GM18508 (cell line): ENCODE measurements at regions not wholly inside any gene's neighbourhood (a gene's known extent, or its start where the extent isn't known, plus 50 kb on each side); places are given as distances from the start of the nearest gene placed in this dataset.
"Not testable (repeated sequence)": the region's sequence is repeated elsewhere in the genome, so short reads cannot be mapped to it uniquely, and the experiment has no call there.

Experiments
- ATAC-seq: cut with Tn5 transposase; IDR thresholded peaks from one replicate; pipeline ENCODE4 v1.9.1; 2021; ENCODE audit warnings: moderate number of reproducible peaks; ENCODE audit not compliant: insufficient read depth, unreplicated experiment

DNA sequence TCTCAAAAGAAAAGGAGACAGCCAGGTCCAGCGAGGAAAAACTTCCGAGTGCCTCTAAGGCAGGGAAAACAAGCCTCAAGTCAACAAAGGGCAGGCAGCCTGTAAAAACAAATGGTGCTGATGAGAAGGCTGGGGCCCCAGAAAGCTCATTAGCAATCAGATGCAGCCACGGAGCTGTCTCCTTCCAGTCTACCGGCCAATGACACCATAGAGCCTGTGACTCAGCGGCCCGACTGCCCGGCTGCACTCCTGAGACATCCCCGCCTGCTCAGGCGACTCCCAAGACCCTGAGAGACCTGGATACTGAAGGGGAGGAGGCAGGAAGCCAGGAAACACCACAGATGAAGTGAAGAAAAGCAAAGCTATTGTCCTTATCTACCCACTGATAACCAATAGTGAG lies 120.1 kb upstream of the HDDC2 start:
- ATAC-seq = no peak

DNA sequence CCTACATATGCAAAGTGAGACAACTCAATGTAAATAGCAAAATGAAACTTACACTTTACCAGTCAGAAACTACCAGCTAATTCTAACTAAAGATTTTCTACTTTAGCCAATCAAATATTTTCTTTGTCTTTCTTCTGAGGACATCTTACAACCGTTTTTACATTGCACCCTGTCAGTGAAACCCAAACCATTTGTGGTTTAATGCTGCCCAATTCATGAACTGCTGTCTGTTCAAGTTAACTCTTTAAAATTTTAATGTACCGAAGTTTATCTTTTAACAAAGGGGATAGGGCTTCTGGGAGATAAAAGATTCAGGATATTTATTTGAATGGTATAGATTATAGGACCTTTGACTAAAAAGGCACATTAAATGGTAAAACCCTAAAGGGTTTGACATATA lies 121.3 kb upstream of the HDDC2 start:
- ATAC-seq = no peak

DNA sequence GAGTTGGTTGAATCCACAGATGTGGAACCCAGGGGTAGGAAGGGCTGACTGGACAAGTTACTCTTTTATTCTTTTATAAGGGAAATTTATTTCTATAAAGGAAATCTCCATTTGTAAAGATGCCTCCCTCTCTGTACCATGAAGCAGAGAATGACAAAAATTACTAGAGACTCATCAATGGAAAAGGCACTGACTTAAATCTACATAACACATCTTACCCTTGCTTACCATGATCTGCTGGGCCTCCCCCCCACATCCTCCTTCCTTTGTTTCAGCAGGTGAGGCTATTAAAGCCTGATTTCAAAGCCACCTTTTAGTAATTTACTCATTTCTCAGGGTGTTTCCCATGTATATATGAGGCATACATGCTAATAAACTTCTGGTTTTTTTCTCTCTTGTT lies 130.2 kb upstream of the HDDC2 start:
- no peak for ATAC-seq

DNA sequence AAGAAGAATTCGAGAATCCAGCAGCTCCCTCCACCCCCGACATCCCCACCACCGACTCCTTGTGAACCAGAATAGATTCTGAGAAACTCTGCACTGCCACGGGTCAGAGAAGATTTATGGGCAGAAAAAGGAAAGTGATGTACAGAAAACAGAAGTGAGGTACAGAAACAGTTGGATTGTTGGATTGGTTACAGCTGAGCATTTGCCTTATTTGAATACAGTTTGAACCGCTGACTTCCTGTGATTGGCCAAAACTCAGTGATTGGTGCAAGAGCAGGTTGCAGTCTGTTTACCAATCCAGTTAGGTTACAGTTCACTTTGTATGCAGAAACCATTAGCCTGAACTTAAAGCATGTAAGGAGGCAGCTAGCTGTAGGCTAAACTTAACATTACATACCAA lies 131.2 kb upstream of the HDDC2 start:
- ATAC-seq = no peak

DNA sequence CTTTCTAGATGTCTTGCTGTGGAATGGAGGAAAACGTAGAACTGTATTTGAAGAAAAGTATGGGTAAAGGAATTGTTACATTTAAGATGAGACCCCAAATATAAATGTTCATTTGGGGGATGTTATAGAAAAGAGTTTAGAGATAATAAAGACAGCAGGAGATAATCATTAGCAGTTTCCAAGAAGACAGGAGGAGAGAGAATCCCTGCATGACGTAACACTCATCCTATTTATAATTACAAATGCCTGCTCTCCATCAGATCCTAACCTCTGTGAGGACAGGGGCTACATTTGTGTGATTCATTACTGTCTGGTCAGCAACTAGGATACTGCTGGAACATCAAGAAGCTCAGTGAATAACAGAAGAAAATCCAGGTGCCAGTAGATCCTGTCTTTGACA lies 133.0 kb upstream of the HDDC2 start:
- no peak for ATAC-seq

DNA sequence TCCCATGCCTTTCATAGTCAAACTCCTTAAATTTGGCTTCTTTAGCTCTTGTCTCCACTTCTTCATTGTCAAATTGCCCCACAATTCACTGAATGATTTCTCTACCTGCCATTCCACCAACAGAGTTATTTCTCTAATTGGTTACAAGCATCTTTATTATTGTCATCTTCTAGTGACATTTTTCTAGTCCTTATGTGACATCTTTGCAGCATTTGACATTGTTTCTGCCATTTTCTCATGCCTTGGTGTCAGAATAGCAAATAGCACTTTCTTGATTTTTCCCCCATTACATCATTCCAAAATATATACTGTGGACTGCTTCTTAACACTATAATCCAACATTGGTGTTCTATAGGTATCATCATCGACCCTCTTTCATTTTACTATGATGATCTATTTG lies 137.7 kb upstream of the HDDC2 start:
- no peak for ATAC-seq

DNA sequence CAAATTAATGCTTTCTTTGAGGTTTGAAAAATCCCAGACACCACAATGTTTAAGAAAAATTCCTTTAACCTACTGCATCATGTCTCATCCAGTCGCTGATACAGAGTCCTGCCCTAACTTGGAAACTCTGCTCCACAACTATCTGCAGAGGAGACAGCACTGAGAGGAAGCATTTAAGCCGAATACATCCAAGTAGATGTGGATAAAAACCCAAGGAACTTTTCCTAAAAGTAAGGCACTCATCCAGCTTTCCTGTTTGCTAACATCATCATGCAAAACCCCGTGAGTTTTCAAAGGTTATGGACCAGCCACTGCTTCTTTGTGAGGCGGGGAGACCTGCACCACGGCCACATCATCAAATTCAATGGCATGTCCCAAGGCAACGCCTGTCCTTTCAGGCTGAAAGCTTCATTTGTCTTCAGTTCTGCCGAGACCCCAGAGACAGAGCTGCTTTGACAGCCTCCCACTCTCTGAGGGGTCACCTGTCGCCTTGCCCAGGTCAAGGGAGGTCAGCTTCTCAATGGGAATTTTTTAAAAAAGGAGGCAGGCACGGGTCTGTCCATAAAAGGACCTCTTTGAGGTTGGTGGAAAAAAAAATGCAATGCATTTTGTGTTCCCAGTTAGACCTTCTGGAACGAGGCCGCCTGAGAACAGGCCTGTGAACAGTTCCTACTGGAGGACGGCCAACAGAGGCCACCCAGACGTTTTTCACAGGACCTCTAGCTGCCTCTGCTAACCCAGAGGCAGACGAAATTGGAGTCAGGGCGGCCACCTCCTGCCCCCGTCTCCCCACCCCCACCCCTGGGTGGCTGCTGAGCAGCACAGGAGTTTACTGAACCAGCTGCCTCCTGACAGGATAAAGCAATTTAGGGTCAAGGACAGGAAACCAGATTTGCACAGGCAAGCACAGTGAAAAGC lies 142.5 kb upstream of the HDDC2 start:
- no peak for ATAC-seq

DNA sequence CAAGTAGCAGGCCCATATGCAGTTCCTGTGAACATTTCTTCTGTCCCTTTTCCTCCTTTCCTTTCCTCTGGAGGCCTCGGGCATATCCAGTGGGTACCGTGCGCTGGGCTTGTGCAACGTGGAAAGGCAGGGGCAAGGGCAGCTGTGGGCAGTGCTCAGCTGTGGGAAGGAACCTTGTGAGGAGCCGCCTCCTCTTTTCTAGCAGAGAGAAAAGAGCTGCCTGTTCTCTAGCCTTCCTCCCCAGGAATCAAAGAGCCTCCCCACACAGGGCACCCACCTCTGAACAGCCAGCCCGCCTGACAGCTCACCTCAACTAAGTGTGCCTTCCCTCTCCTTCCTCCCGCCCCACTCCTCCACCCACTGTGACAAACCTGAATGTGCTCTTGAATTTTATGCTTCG lies 143.3 kb upstream of the HDDC2 start:
- ATAC-seq = no peak

DNA sequence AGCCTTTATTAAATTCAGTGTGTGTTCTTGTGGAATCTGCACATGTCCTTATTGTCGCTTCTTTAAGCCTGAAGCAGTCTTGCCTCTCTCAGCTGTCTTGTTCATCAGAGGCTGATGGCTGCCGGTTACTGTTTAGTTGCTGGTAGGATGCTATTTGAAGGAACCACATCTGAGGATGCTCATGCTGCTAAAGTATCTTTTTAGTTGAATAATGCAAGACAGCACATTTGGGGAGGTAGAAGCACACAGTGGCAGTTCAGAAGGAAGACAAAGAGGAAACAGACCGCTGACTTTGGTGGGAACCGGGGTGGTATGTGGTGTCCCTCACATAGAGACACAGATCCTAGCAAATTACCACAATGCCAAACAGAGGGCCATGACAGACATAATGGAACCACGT lies 144.2 kb upstream of the HDDC2 start:
- ATAC-seq = no peak

DNA sequence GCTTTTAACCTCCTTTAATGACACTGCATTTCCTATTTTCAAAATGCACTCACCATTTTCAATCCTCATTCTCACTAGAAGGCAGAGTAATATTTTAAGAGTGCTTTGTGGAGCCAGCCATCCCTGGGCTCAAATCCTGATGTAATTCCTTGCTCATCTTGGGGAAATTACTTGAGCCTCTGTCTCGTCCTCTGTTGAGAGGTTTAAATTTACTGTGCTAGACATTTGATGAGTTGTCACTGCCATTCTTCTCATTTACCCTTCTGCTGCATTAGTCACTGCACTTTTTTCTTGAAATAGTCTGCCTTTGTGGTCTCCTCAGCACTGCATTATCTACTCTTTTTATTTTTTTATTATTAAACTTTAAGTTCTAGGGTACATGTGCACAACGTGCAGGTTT lies 150.0 kb upstream of the HDDC2 start:
- ATAC-seq = no peak

DNA sequence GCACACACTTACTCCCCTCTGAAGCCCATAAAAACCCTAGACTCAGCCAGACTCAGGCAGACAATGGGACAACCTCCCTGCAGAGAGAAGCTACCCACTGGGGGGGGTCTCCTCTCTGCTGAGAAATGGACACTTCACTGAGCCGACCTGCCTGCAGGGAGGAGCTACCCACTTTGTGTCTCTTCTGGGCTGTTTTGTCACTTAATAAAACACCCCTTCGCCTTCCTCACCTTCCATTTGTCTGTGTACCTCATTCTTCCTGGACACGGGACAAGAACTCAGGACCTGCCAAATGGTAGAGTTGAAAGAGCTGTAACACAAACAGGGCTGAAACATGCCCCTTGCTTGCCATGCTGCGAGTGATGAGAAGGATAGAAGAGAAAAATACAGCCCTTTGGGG lies 151.7 kb upstream of the HDDC2 start:
- ATAC-seq = no peak

DNA sequence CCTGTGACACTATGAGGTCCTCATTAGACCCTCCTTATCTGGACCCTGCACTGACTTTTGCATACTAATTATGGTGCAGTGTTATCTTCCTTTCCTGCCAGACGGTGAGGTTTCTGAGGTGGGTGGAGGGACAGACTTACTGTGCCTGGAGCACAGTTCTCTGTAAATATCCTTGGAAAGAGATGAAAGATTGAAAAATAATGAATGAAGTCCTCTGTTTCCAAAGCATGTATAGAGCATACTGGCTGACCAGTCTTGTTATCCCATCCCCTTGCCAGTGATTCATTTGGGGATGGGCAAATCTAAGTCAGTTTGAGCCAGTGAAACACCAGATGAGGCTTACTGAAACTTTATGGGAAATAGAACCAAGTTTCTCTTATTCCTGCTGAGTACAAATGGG lies 152.6 kb upstream of the HDDC2 start:
- no peak for ATAC-seq

DNA sequence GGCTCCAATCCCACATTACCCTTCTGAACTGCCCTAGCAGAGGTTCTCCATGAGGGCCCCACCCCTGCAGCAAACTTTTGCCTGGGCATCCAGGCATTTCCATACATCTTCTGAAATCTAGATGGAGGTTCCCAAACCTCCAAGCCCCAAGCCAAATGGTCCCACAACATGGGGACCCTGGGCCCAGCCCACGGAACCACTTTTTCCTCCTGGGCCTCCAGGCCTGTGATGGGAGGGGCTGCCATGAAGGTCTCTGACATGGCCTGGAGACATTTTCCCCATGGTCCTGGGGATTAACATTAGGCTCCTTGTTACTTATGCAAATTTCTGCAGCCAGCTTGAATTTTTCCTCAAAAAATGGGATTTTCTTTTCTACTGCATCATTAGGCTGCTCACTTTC lies 156.7 kb upstream of the HDDC2 start:
- not testable (repeated sequence) for ATAC-seq

DNA sequence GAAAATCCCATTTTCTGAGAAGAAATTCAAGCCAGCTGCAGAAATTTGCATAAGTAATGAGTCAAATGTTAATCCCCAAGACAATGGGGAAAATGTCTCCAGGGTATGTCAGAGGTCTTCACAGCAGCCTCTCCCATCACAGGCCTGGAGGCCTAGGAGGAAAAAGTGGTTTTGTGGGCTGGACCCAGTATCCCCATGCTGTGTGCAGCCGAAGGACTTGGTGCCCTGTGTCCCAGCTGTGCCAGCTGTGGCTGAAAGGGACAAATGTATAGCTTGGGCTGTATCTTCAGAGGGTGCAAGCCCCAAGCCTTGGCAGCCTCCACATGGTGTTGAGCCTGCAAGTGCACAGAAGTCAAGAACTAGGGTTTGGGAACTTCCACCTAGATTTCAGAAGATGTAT lies 163.6 kb upstream of the HDDC2 start:
- ATAC-seq = not testable (repeated sequence)

DNA sequence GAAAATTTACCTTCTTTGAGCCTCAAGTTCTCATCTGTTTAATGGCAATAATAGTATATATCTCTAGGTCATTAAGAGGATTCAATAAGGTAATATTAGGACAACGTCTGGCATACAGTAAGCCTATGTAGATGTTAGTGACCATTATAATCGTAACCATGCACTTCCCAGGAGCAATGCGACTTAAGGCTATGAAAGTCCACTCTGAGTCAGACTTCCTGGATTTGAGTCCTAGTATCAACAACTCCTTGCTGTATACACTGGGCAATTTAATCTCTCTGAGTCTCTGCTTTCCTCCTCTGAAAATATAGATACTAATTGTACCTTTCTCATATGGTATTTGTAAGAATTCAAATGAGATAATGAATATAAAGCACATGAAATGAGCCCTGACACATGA lies 168.1 kb upstream of the HDDC2 start:
- no peak for ATAC-seq

DNA sequence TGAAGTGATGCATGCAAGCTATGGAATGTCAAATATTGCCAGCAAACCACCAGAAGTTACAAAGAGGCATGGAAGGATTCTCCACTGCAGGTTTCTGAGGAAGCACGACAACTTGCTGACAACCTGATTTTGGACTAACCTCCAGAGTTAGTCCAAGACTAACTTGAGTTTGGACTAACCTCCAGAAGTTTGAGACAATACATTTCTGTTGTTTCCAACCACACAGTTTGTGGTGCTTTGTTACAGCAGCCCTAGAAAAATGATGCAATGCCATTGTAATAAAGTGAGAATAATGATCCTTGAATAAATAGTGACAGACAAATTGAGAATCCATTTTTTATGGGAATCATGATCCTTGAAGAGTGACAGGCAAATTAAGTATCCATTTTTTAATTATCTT lies 169.9 kb upstream of the HDDC2 start:
- no peak for ATAC-seq

DNA sequence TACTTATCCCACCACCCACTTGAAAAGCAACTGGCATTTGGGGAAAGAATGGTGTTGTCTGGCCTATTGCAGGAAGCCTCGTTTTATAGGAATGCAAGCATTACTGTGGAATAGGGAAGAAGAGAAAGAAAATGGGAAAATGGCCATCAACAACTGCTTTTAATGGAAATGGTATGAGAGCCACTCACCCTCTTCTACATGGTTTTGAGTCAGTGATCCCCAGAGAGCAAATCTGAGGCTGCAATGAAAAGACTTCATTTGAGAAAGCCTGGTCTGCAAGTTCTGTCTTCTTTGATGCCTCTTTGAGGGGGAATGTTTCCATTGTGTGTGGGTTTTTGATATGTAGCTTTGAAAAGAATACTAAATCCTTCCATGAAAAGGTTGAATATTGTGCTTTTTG lies 172.3 kb upstream of the HDDC2 start:
- ATAC-seq = no peak

DNA sequence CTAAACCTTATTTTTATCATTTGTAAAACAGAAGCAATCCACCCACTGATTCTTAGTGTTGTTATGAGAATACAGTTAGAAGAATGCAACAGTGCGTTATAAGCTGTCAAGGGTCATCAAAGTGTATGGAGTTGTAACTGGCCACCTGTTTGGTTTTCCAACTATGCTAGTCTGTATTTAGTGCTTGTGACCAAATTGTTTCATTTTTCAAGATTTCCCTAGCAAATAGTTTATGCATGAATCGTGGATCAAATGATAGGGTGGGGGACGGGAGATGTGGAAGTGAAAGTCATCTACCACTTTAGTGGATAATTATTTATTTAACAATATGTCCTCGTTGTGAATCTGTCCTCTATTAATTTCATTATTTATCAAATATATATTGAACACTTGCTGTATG lies 175.4 kb upstream of the HDDC2 start:
- ATAC-seq = no peak

DNA sequence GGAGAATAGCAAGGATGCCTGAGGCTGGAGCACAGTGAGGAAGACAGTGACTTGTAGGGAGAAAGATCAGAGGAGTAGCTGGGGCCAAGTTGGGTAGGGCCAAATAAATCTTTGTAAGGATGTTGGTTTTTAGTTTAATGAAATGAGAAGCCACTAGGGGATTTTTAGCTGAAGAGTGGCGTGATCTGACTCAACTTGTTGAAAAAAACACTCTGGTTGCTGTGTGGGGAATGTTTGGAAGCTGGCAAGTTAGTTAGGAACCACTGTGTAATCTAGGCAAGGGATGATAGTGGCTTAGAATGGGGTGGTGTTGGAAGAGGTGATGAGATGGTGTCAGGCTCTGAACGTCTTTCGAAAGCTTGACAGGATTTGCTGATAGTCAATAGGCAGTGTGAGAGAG lies 176.1 kb upstream of the HDDC2 start:
- no peak for ATAC-seq

DNA sequence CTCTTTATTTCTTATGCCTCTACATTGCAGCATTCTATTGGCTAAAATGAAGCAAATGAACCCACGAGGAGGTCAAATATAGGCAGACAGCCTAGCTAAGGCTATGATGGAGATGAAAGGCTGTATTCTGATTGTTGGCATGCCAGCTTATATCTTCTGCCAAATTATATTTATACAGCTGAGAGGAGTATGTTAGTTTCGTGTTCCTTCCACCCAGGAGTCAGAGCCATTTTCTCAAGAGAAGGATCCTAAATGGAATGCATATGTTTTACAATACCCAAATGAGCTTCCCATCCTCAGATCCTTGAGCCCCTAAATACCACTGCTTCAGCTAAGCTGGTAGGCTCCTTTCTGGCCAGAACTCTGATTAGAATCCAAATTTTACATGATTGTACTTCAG lies 178.4 kb upstream of the HDDC2 start:
- ATAC-seq = no peak

DNA sequence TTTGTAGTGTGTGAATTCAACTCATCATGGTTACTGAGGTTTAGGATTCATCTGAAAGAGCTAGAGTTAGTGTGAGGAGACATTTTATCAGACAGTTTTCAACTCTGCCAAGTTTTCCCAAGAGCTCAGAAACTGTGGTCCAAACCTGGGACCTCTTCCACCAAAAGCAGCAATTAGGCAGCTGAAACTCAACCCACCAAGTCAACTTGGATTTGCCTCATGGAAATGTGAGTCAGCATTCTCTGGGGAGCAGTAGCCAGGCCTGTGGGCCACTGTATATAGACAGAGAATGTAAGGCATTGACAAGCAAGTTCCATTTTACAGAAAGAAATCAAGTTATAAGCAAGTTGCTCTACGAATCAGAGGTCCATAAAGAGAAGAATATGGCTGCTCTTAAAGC lies 178.8 kb upstream of the HDDC2 start:
- ATAC-seq = no peak

DNA sequence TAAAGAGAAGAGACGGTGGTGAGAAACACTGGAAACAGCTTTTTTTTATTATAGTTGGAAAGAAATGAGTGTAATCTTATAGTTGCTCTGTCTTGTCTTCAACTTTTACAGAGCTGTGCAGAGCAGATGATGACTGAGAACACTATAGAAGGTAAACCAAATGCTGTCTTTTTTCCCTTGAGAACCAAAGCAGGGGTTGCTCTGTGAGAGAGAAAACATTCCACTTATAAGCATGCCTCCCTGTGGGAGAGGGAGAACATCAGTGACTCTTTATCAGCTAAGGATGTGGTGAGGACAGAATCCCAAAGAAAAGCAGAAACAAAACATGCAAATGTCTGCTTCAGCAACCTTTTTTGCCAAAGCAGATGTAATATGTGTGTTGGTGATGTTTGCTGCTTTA lies 179.3 kb upstream of the HDDC2 start:
- no peak for ATAC-seq

DNA sequence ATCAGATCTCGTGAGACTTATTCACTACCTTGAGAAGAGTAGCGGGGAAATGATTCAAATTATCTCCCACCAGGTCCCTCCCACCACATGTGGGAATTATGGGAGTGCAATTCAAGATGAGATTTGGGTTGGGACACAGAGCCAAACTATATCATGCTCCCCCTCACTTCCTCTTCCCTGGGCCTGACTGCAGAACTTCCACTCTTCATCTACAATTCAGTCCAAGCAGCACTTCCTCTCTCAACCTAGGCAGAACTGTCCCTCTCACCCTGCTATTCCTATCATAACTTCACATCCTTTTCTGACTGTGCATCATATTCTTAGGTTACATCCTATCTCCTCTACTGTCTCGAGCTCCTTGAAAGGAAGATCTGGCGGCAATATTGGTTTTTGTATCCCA lies 184.0 kb upstream of the HDDC2 start:
- no peak for ATAC-seq
